IPS-15b (cell line): ENCODE measurements at regions not wholly inside any gene's neighbourhood (a gene's known extent, or its start where the extent isn't known, plus 50 kb on each side); places are given as distances from the start of the nearest gene placed in this dataset.

ENCODE experiments used
- H3K27me3 ChIP-seq: one replicate; pipeline ENCODE4 v1.6.1; 2013; ENCODE audit warnings: low read length; ENCODE audit not compliant: control insufficient read depth, insufficient read depth
- H3K36me3 ChIP-seq: one replicate; pipeline ENCODE4 v1.6.1; 2013; ENCODE audit warnings: low read length; ENCODE audit not compliant: control insufficient read depth, insufficient read depth
- H3K4me1 ChIP-seq: one replicate; pipeline ENCODE4 v1.6.1; 2013; ENCODE audit warnings: mild to moderate bottlenecking, low read length; ENCODE audit not compliant: control insufficient read depth, insufficient read depth
- H3K4me3 ChIP-seq: one replicate; pipeline ENCODE4 v1.5.1; 2013; ENCODE audit warnings: low read depth, low read length
- H3K9ac ChIP-seq: one replicate; pipeline ENCODE4 v1.6.1; 2013; ENCODE audit warnings: low read depth, mild to moderate bottlenecking, low read length
- H3K9me3 ChIP-seq: one replicate; pipeline ENCODE4 v1.6.1; 2013; ENCODE audit warnings: mild to moderate bottlenecking, low read length; ENCODE audit not compliant: control insufficient read depth, insufficient read depth

- no peaks in the 10 kb centered on the region for H3K36me3 ChIP-seq
- H3K4me3 ChIP-seq = no peak overlapping the region
- no peaks in the 10 kb centered on the region for H3K9me3 ChIP-seq
- H3K9ac ChIP-seq = no peak overlapping the region
- H3K27me3 ChIP-seq = no peaks in the 10 kb centered on the region
- no peaks in the 10 kb centered on the region for H3K4me1 ChIP-seq
These were observed 767.7 kb downstream of the LRFN5 start for GRCh38 chr14:42374332-42374731.

GRCh38 chr14:42370056-42370455 lies 763.4 kb downstream of the LRFN5 start:
- no peaks in the 10 kb centered on the region for H3K9me3 ChIP-seq
- no peak overlapping the region for H3K9ac ChIP-seq
- H3K4me1 ChIP-seq = no peaks in the 10 kb centered on the region
- no peak overlapping the region for H3K4me3 ChIP-seq
- H3K36me3 ChIP-seq = no peaks in the 10 kb centered on the region
- H3K27me3 ChIP-seq = no peaks in the 10 kb centered on the region

GRCh38 chr14:42368234-42368633 lies 761.6 kb downstream of the LRFN5 start:
- no peak overlapping the region for H3K9ac ChIP-seq
- no peaks in the 10 kb centered on the region for H3K9me3 ChIP-seq
- H3K36me3 ChIP-seq = no peaks in the 10 kb centered on the region
- no peaks in the 10 kb centered on the region for H3K27me3 ChIP-seq
- H3K4me1 ChIP-seq = no peaks in the 10 kb centered on the region
- H3K4me3 ChIP-seq = no peak overlapping the region

- Histone ChIP-seq H3K4me1 (no peaks in the 10 kb centered on the region), H3K9me3 (no peaks in the 10 kb centered on the region), H3K27me3 (no peaks in the 10 kb centered on the region), H3K36me3 (no peaks in the 10 kb centered on the region), H3K9ac (no peak overlapping the region), H3K4me3 (no peak overlapping the region)
These were observed 746.6 kb downstream of the LRFN5 start for GRCh38 chr14:42353315-42353714.

GRCh38 chr14:42335918-42336317 lies 729.2 kb downstream of the LRFN5 start:
- Histone ChIP-seq H3K27me3 (peaks cover 24% of the 10 kb centered on the region), H3K36me3 (no peaks in the 10 kb centered on the region), H3K9me3 (no peaks in the 10 kb centered on the region), H3K4me1 (peaks cover 9% of the 10 kb centered on the region), H3K9ac (no peak overlapping the region), H3K4me3 (no peak overlapping the region)

- Histone ChIP-seq H3K4me1 (peaks cover 9% of the 10 kb centered on the region), H3K9me3 (no peaks in the 10 kb centered on the region), H3K9ac (no peak overlapping the region), H3K27me3 (peaks cover 24% of the 10 kb centered on the region), H3K4me3 (no peak overlapping the region), H3K36me3 (no peaks in the 10 kb centered on the region)
These were observed 728.3 kb downstream of the LRFN5 start for GRCh38 chr14:42334931-42335330.

GRCh38 chr14:42323426-42323825 lies 716.8 kb downstream of the LRFN5 start:
- H3K9me3 ChIP-seq = no peaks in the 10 kb centered on the region
- H3K4me3 ChIP-seq = no peak overlapping the region
- H3K4me1 ChIP-seq = no peaks in the 10 kb centered on the region
- H3K9ac ChIP-seq = no peak overlapping the region
- no peaks in the 10 kb centered on the region for H3K36me3 ChIP-seq
- H3K27me3 ChIP-seq = no peaks in the 10 kb centered on the region

GRCh38 chr14:42322531-42323284 lies 716.0 kb downstream of the LRFN5 start:
- Histone ChIP-seq H3K27me3 (no peaks in the 10 kb centered on the region), H3K9ac (no peak overlapping the region), H3K4me1 (no peaks in the 10 kb centered on the region), H3K36me3 (no peaks in the 10 kb centered on the region), H3K4me3 (no peak overlapping the region), H3K9me3 (no peaks in the 10 kb centered on the region)

GRCh38 chr14:42319996-42320395 lies 713.3 kb downstream of the LRFN5 start:
- Histone ChIP-seq H3K9me3 (no peaks in the 10 kb centered on the region), H3K36me3 (no peaks in the 10 kb centered on the region), H3K4me3 (no peak overlapping the region), H3K9ac (no peak overlapping the region), H3K4me1 (no peaks in the 10 kb centered on the region), H3K27me3 (no peaks in the 10 kb centered on the region)

GRCh38 chr14:42316693-42317092 lies 710.0 kb downstream of the LRFN5 start:
- no peak overlapping the region for H3K4me3 ChIP-seq
- no peaks in the 10 kb centered on the region for H3K4me1 ChIP-seq
- no peak overlapping the region for H3K9ac ChIP-seq
- H3K27me3 ChIP-seq = no peaks in the 10 kb centered on the region
- no peaks in the 10 kb centered on the region for H3K9me3 ChIP-seq
- H3K36me3 ChIP-seq = no peaks in the 10 kb centered on the region

GRCh38 chr14:42311876-42312275 lies 705.2 kb downstream of the LRFN5 start:
- no peaks in the 10 kb centered on the region for H3K27me3 ChIP-seq
- H3K4me3 ChIP-seq = no peak overlapping the region
- H3K9me3 ChIP-seq = peaks cover 2% of the 10 kb centered on the region
- no peaks in the 10 kb centered on the region for H3K36me3 ChIP-seq
- H3K9ac ChIP-seq = no peak overlapping the region
- no peaks in the 10 kb centered on the region for H3K4me1 ChIP-seq

GRCh38 chr14:42307239-42307825 lies 700.7 kb downstream of the LRFN5 start:
- no peaks in the 10 kb centered on the region for H3K4me1 ChIP-seq
- H3K9ac ChIP-seq = no peak overlapping the region
- no peak overlapping the region for H3K4me3 ChIP-seq
- peaks cover 8% of the 10 kb centered on the region for H3K9me3 ChIP-seq
- no peaks in the 10 kb centered on the region for H3K36me3 ChIP-seq
- H3K27me3 ChIP-seq = no peaks in the 10 kb centered on the region
